HG03175 (cell line): ENCODE measurements at regions not wholly inside any gene's neighbourhood (a gene's known extent, or its start where the extent isn't known, plus 50 kb on each side); places are given as distances from the start of the nearest gene placed in this dataset.
"Not testable (repeated sequence)": the region's sequence is repeated elsewhere in the genome, so short reads cannot be mapped to it uniquely, and the experiment has no call there.

ENCODE experiments used
- ATAC-seq: cut with Tn5 transposase; IDR thresholded peaks from one replicate; pipeline ENCODE4 v1.9.1; 2021; ENCODE audit warnings: mild to moderate bottlenecking, moderate library complexity; ENCODE audit not compliant: unreplicated experiment

GRCh38 chr9:109972026-109972882, 192.3 kb downstream of the PALM2AKAP2 start:
- ATAC-seq = peak; percentile 58

- ATAC-seq = no peak
Measured at GRCh38 chr9:109973336-109973735, 193.3 kb downstream of the PALM2AKAP2 start.

- peak; percentile 80 for ATAC-seq
Measured at GRCh38 chr9:109974143-109974917, 194.3 kb downstream of the PALM2AKAP2 start.

GRCh38 chr9:109974918-109975276, 194.9 kb downstream of the PALM2AKAP2 start:
- no peak for ATAC-seq

GRCh38 chr9:109975574-109976295, 195.7 kb downstream of the PALM2AKAP2 start:
- ATAC-seq = no peak

GRCh38 chr9:109976303-109976702, 196.3 kb downstream of the PALM2AKAP2 start:
- ATAC-seq = no peak

GRCh38 chr9:109977521-109977920, 197.5 kb downstream of the PALM2AKAP2 start:
- ATAC-seq = no peak

GRCh38 chr9:109981091-109981490, 201.1 kb downstream of the PALM2AKAP2 start:
- no peak for ATAC-seq

GRCh38 chr9:109986521-109986991, 206.6 kb downstream of the PALM2AKAP2 start:
- ATAC-seq = no peak

GRCh38 chr9:109989296-109989695, 209.3 kb downstream of the PALM2AKAP2 start:
- no peak for ATAC-seq

GRCh38 chr9:109990541-109990940, 210.5 kb downstream of the PALM2AKAP2 start:
- ATAC-seq = no peak

GRCh38 chr9:109992293-109992692, 212.3 kb downstream of the PALM2AKAP2 start:
- ATAC-seq = no peak

- ATAC-seq = no peak
Measured at GRCh38 chr9:109993250-109993978, 213.4 kb downstream of the PALM2AKAP2 start.

GRCh38 chr9:109994141-109994540, 213.8 kb downstream of the C9orf152 start:
- ATAC-seq = no peak

GRCh38 chr9:109996936-109997580, 210.9 kb downstream of the C9orf152 start:
- ATAC-seq = no peak

- no peak for ATAC-seq
Measured at GRCh38 chr9:109997682-109998081, 210.3 kb downstream of the C9orf152 start.

GRCh38 chr9:110005521-110005920, 202.4 kb downstream of the C9orf152 start:
- ATAC-seq = not testable (repeated sequence)

- no peak for ATAC-seq
Measured at GRCh38 chr9:110006657-110007056, 201.3 kb downstream of the C9orf152 start.

GRCh38 chr9:110007477-110008270, 200.3 kb downstream of the C9orf152 start:
- peak; percentile 62 for ATAC-seq
